Left forelimb (tissue), 1 donor: ENCODE measurements at regions not wholly inside any gene's neighbourhood (a gene's known extent, or its start where the extent isn't known, plus 50 kb on each side); places are given as distances from the start of the nearest gene placed in this dataset.

Experiments used
- DNase-seq: peaks from one replicate; pipeline ENCODE4 v3.0.0-alpha.2; 2018; ENCODE audit warnings: low spot score

GRCh38 chr3:144301863-144302262 is 330.2 kb downstream of the DIPK2A start:
- DNase-seq: no peak

DNA sequence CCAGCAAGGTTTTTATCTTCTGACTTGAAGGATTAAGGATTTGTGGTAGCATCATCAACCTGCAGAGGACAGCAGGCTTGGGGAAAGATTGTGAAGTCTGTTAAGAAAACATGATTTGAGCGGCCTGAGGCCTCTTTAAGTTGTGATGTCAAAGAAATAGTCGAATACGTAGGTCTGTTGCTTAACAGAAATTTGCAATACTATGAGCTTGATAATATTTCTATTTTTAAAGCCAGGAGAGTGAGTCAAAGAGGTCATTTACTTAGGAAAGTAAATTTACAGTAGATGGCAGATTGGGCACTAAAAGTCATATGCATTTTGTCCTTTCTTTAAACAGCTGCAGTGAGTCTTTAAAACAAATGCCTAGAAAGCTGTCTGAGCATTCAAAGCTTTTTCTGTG is 336.3 kb downstream of the DIPK2A start:
- no peak for DNase-seq

- no peak for DNase-seq
Measured at GRCh38 chr3:144308396-144308795, 336.8 kb downstream of the DIPK2A start.

DNA sequence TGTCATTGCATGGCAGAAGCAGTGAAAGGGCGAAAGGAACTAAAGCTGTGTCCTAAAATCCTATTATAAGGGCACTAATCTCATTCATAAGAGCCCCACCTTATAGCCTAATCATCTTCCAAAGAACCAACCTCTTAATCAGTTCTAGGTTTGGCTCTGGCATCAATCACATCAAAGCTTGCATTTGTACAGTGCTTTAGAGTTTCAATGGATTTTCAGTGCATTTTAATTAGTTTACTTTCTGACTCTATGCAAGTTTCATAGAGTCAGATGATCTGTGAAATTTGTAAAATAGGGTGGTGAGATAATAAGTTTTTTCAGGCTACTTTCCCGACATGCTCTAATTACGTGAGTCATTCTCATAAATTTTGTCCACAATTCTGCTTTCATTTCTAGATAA is 341.1 kb downstream of the DIPK2A start:
- DNase-seq: no peak

DNA sequence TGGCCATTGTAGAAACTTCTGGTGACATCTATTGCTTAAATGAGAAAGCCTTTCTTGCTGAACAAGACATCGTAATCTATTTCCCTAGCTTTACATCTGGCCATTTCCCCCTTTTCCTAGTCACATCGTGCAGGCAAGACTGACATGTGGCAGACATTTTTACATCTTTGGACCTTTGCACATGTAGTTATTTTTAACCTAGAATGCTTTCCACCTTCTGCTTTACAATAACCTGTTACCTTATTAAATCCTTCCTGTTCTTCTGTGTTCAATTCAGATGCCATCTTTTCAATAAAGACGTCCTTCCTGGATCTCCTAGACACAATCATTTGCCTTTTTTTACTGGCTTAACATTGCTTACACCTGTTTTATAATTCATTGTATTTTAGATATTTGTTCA is 343.3 kb downstream of the DIPK2A start:
- DNase-seq: no peak

DNA sequence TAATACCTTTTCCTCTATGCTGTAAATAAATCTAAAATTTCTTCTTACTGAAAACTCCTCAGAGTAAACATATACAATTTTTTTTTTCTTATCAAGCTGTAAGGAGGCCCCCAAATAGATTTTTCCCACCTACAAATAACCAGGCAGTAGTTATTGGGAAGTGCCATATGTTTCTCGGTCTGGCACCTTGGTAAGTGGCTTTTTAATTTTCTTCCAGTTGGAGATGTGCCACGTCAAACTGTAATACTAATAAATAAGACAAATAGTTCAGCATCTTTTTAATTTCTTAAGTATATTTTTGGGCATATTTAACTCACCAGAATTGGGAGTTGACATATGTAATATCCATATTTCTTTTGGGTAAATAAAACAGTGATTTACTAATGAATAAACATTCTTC is 346.3 kb downstream of the DIPK2A start:
- no peak for DNase-seq

DNA sequence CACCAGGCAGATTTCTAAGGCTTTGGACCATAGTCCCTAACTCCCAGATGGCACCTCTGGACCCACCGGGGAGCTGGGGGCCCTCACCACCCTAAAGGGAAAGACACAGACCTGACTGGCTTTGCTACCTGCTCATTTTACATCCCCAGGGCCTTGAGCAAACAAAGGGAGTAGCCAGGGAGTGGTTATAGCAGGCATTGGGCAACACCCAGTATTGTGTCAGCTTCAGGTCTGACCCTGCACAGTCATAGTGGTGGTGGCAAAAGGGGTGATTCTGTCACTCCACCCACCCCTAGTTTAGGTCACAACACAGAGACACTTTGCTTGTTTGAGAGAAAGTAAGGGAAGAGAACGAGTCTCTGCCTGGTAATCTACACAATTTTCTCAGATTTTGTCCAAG is 352.5 kb downstream of the DIPK2A start:
- no peak for DNase-seq

GRCh38 chr3:144332868-144333267 is 361.2 kb downstream of the DIPK2A start:
- DNase-seq: no peak

DNA sequence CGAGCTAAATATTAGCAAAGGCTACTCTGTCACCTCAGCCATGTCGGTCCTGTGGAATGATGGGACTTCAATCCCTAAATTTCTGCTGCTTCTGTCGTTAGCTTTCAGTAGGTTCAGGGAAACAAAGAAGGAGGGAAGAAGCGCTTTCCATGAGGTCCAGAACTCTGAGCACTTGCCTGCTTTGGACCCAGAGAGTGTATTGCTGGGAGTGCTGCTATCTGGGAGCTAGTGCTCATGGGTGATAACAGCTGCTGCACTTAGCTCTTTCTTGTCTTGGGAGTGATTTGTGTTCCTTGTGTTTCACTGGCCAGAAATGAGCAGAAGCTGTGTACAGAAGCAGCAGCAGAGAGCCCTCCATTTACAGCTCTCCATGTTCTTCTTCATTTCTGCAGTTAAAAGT is 369.8 kb downstream of the DIPK2A start:
- DNase-seq: no peak

DNA sequence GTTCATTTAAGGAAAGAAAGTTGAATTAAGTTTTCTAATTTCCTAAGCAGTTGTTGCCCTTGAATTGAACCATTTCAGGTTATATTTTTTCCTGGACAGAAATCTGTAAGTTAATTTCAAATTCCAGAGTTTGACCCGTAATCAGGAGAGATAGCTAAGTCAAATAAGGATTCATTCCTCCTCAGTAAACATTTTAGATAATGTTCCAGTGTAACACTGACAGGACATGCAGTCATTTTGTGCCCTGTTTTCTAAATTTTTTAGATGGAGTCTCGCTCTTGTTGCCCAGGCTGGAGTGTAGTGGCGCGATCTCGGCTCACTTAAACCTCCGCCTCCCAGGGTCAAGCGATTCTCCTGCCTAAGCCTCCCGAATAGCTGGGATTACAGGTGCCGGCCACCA is 371.7 kb downstream of the DIPK2A start:
- no peak for DNase-seq

- DNase-seq: no peak
Measured at GRCh38 chr3:144343777-144344176, 372.2 kb downstream of the DIPK2A start.

DNA sequence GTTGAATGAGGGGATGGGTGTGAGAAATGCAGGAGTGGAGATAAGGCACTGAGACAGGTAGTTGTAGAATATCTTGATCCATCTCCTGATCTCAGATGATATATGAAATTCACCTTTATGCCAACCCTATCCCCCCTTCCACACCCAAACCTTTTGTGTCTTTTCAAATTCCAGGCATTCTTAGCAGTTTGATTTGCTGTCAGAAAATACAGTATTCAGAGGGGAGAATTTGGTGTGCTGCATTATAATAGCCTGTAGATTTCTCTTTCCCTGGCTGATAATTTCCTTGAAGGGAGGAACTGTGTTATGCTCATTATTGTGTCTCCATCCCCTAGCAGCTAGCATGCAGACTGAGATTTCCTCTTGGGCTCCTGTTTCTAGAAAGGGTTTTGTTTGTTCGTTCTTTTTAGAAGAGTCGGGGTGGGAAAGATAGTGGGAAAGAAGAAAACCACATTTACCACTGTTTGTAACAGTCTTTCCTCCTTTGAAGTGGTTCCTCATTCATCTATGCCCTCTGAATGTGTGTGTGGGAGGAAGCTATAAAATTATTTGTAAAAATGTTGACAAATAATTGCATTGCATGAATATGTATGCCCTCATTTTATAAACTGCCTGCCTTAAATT is 373.4 kb downstream of the DIPK2A start:
- DNase-seq: no peak

- no peak for DNase-seq
Measured at GRCh38 chr3:144350125-144350524, 378.5 kb downstream of the DIPK2A start.

- DNase-seq: no peak
Measured at GRCh38 chr3:144351011-144351410, 379.4 kb downstream of the DIPK2A start.

DNA sequence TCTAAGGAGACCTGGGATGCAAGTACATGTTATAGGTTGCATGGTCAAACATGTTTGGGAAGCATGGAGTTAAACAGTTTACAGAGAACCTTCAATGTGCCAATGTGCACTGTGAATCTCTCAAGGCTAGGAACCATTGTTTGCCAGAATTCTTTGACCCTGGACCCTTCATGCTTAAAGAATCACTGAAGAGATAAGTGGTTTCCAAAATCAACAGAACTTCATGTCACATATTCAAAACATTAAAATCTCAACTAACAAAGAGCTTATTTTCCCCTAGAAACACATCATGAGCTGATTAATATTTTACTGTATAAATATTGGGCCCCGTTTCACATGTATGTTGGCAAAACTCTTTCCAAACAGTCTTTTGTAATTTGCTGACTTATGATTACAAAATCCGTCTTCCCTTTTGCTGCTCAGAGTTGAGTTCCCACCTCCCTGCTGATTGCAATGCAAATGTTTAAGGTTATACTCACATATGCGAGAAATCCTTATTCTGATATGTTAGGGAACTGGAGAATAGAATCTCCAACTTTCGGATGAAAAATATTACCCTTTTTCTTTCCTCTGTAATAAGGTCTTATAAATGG is 380.2 kb downstream of the DIPK2A start:
- no peak for DNase-seq

DNA sequence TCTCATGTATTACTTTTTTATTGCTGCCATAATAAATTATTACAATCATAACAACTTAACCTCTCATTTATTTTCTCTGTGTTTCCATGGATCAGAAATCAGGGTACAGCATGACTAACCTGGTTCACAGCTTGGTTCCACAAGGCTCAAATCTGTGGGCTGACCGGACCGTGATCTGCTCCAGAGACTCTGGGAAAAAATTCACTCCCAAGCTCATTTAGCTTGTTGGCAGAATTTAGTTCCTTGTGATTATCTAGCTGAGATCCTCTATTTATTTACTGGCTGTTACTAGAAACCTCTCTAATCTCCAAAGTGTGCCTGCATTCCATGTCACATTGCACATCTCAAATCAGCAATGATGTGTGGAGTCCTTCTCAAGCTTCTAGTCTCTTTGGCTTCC is 386.6 kb downstream of the DIPK2A start:
- no peak for DNase-seq

DNA sequence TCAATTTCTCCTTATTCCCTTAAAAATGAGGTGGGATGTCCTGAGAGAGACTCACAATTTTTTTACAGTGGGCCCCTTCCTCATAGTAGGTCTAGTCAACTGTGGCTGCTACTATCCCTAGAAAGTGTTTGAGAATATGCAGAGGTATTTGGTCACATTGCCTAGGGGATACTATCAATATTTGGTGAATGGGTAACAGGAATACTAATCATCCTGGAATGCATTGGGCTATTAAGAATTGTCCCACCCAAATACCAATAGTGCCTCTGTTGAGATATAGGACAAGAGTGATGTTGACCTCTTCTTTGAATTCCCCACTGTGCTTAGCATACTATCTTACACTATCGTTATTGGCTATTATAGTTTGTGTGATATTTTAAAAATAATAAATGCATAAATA is 389.4 kb downstream of the DIPK2A start:
- DNase-seq: no peak

DNA sequence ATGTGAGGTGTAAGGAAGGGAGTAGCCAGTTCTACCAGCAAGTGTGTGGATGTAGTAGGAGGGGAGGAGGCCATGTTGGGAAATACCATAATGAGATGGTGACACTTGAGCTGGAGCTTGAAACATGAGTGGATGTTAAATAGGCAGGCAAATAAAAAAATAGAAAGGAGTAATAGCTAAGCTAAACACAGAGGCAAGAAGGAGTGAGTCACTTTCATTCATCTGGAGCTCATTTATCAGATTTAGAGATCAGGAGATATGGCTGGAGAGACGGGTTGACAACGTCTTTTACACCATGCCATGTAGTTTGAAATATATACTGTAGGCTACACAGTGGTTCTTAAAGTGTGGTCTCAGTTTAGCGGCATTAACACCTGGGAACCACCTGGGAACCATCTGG is 390.5 kb downstream of the DIPK2A start:
- DNase-seq: no peak

DNA sequence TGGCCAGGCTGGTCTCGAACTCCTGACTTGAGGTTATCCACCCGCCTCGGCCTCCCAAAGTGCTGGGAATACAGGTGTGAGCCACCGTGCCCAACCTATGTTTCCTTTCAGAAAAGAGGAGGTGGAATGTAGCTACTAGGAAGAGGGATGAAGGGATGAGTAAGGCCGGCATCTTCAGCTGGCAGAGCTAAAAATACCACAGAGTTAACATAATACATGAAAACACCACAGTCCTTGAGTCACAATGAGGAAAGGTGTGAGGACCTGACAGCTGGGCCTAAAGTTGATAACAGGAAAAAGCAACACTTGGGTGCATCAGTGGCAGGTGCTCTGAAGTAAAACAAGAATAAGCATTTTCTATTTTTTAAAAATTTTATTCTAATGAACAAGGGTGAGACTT is 392.2 kb downstream of the DIPK2A start:
- no peak for DNase-seq

DNA sequence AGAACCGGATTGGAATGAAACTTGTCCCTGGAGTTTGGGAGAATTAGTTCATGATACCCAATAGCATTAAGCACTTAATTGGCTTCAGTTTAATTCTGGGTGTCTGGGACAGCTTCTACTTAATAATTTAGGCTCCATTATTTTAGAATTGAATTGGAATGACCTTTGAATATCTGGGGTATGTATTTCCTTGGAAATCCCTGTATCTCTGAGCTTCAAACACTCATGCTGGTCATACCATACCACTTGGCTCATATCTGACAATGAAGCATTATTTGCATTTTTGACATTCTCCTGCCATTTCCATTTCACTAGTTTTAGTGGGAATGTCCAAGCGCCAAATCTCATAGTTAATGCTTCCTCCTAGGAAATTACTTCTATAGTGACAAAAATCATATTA is 393.1 kb downstream of the DIPK2A start:
- DNase-seq: no peak

- no peak for DNase-seq
Measured at GRCh38 chr3:144369129-144369879, 397.7 kb downstream of the DIPK2A start.

GRCh38 chr3:144375088-144375487 is 403.5 kb downstream of the DIPK2A start:
- DNase-seq: no peak

DNA sequence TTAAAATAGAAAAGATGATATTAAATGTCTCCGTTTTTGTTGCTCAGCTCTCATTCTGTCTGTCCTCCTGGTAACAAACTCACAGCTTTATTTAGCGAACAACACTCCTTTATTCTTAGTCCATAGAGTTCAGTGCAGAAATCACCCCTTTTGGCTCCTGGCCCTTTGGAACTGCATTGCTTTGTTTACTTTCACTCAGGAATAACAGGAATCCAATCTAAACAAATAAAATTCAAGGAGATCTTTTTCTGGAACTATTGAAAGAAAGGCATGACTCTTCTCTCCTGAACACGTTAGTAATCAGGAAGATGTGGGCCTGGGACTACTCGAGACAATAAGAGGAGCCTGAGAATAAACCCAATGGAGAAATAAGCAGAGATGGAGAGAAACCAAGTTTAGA is 409.2 kb downstream of the DIPK2A start:
- no peak for DNase-seq

DNA sequence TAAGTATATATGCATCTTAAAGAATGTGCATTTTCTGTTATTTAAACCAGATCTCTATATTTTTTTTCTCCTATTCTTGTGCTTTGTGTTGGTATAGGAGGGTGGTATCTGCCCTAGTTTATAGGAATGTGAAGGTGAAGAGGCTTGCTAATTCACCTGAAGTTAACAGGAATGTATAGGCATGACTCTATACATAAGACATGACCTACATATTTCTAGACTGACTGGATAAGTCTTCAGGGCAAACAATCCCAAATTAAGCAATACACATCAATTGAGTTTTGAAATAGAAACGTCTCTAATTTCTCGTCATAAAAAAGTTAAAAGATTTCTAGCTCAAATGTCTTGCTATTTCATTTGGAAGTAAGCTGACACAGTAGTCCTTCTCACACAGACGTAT is 410.0 kb downstream of the DIPK2A start:
- no peak for DNase-seq
